A549 (cell line): ENCODE measurements at regions not wholly inside any gene's neighbourhood (a gene's known extent, or its start where the extent isn't known, plus 50 kb on each side); places are given as distances from the start of the nearest gene placed in this dataset.

Source experiments
- ATAC-seq, 2 experiments: fragments of 200-7000 bp in 1 of 2; fragments of >200 bp in 1 of 2; cut with Nextera tagmentation in 1 of 2; cut with Tn5 transposase in 1 of 2; 3 replicates each; pipeline versions ENCODE4 v1.8.0 to v1.9.1; 2018 to 2020; ENCODE audit warnings: mild to moderate bottlenecking in 1 of 2, moderate library complexity in 1 of 2
- CTCF ChIA-PET: fragments of 300-600 bp; sonication (Branson Sonifier 250); formaldehyde crosslinking; extraction: SDS; loops from one replicate; lab custom pipeline; 2021; ENCODE audit warnings: antibody characterized with exemption, inconsistent platforms; lab: Yijun Ruan, JAX
- POLR2A ChIA-PET: fragments of 350-600 bp; formaldehyde crosslinking; extraction: SDS; loops from one replicate; lab custom pipeline; 2021; ENCODE audit warnings: antibody characterized with exemption, inconsistent platforms; lab: Yijun Ruan, JAX
- DNase-seq, 2 experiments: peaks; one replicate each; pipeline versions ENCODE4 v3.0.0 to v3.0.0-alpha.2; 2011 to 2016; ENCODE audit warnings: low read depth in 1 of 2, low spot score in 1 of 2
- FAIRE-seq: peaks from 2 replicates; lab custom pipeline; 2011; peaks lifted over from hg19 to GRCh38; lab: Jason Lieb, UNC
- H3K27ac ChIP-seq, 2 experiments: fragments of >200 bp; sonication (Bioruptor Twin); formaldehyde crosslinking; 3 replicates each; pipeline ENCODE4 v1.5.1; 2016 to 2017
- H3K4me1 ChIP-seq: fragments of >200 bp; sonication (Bioruptor Twin); formaldehyde crosslinking; 3 replicates; pipeline ENCODE4 v1.6.1; 2016
- H3K4me2 ChIP-seq: fragments of >200 bp; sonication (Bioruptor Twin); formaldehyde crosslinking; 3 replicates; pipeline ENCODE4 v1.6.1; 2016
- H3K4me3 ChIP-seq: fragments of >200 bp; sonication (Bioruptor Twin); formaldehyde crosslinking; 3 replicates; pipeline ENCODE4 v1.5.1; 2016
- H3K9me3 ChIP-seq: fragments of >200 bp; sonication (Bioruptor Twin); formaldehyde crosslinking; 3 replicates; pipeline ENCODE4 v1.6.1; 2016
- CHD4 ChIP-seq: fragments of 200-600 bp; sonication (generic); IDR thresholded peaks from 2 replicates; pipeline ENCODE4 v1.6.1; 2016; ENCODE audit warnings: antibody characterized with exemption, mild to moderate bottlenecking, borderline replicate concordance
- EHMT2 ChIP-seq: fragments of 200-600 bp; sonication (generic); IDR thresholded peaks from 2 replicates; pipeline ENCODE4 v1.6.1; 2016; ENCODE audit warnings: antibody characterized with exemption, low read depth, mild to moderate bottlenecking, moderate library complexity
- ESRRA ChIP-seq: fragments of 150-350 bp; IDR thresholded peaks from 2 replicates; pipeline ENCODE4 v1.6.1; 2014; ENCODE audit warnings: mild to moderate bottlenecking, low read length, borderline replicate concordance
- FOSB ChIP-seq: fragments of 250-450 bp; sonication (Bioruptor Pico); IDR thresholded peaks from 2 replicates; pipeline ENCODE4 v1.5.0; 2020; ENCODE audit warnings: mild to moderate bottlenecking, moderate library complexity
- FOXS1 ChIP-seq: fragments of 250-450 bp; sonication (Bioruptor Pico); IDR thresholded peaks from 2 replicates; pipeline ENCODE4 v1.5.0; 2020; ENCODE audit warnings: mild to moderate bottlenecking, moderate library complexity
- GATA3 ChIP-seq: IDR thresholded peaks from 2 replicates; pipeline ENCODE4 v1.6.1; 2012; ENCODE audit warnings: borderline replicate concordance
- HMGXB4 ChIP-seq: fragments of 250-450 bp; sonication (Bioruptor Pico); IDR thresholded peaks from 2 replicates; pipeline ENCODE4 v1.5.0; 2021; ENCODE audit warnings: mild to moderate bottlenecking, moderate library complexity, borderline replicate concordance
- HOXA7 ChIP-seq: fragments of 250-450 bp; sonication (Bioruptor Pico); IDR thresholded peaks from 2 replicates; pipeline ENCODE4 v1.5.0; 2020; ENCODE audit warnings: mild to moderate bottlenecking, moderate library complexity
- JUNB ChIP-seq: fragments of >200 bp; sonication (Bioruptor Twin); formaldehyde crosslinking; IDR thresholded peaks from 2 replicates; pipeline ENCODE4 v1.6.1; 2016
- MAX ChIP-seq: IDR thresholded peaks from 2 replicates; pipeline ENCODE4 v1.6.1; 2012
- MAZ ChIP-seq: fragments of 150-350 bp; IDR thresholded peaks from 2 replicates; pipeline ENCODE4 v1.6.1; 2014; ENCODE audit warnings: antibody characterized with exemption, low read depth, low read length, borderline replicate concordance
- NFE2L2 ChIP-seq: fragments of 150-350 bp; conservative IDR thresholded peaks from 2 replicates; pipeline ENCODE4 v1.6.1; 2014; ENCODE audit warnings: low read length
- NPAS2 ChIP-seq: fragments of 250-450 bp; sonication (Bioruptor Pico); IDR thresholded peaks from 2 replicates; pipeline ENCODE4 v1.8.0; 2022; ENCODE audit warnings: mild to moderate bottlenecking, moderate library complexity, borderline replicate concordance
- RAD21 ChIP-seq, 2 experiments: fragments of >200 bp in 1 of 2; sonication (Bioruptor Twin) in 1 of 2; formaldehyde crosslinking in 1 of 2; IDR thresholded peaks in 1 of 2; conservative IDR thresholded peaks in 1 of 2; 2 replicates in 1 of 2; 3 replicates in 1 of 2; pipeline ENCODE4 v1.6.1; 2012 to 2018; ENCODE audit warnings: inconsistent platforms in 1 of 2
- RARB ChIP-seq: fragments of 250-450 bp; sonication (Bioruptor Pico); IDR thresholded peaks from 2 replicates; pipeline ENCODE4 v1.8.0; 2021; ENCODE audit warnings: mild to moderate bottlenecking, moderate library complexity
- RFX5 ChIP-seq: fragments of 450-650 bp; IDR thresholded peaks from 2 replicates; pipeline ENCODE4 v1.7.1; 2014; ENCODE audit warnings: antibody characterized with exemption, mild to moderate bottlenecking, moderate library complexity
- SREBF2 ChIP-seq: fragments of 450-650 bp; IDR thresholded peaks from 2 replicates; pipeline ENCODE4 v1.6.1; 2014; ENCODE audit warnings: mild to moderate bottlenecking, moderate library complexity
- TFCP2L1 ChIP-seq: fragments of 250-450 bp; sonication (Bioruptor Pico); IDR thresholded peaks from 2 replicates; pipeline ENCODE4 v1.5.0; 2021; ENCODE audit warnings: mild to moderate bottlenecking
- TP53 ChIP-seq: fragments of 250-450 bp; sonication (Bioruptor Pico); IDR thresholded peaks from 2 replicates; pipeline ENCODE4 v1.5.0; 2021; ENCODE audit warnings: mild to moderate bottlenecking, moderate library complexity
- USF2 ChIP-seq: fragments of 450-650 bp; IDR thresholded peaks from 2 replicates; pipeline ENCODE4 v1.6.1; 2014; ENCODE audit warnings: antibody characterized with exemption
- ZC3H11A ChIP-seq: fragments of 450-650 bp; IDR thresholded peaks from 2 replicates; pipeline ENCODE4 v1.6.1; 2014; ENCODE audit warnings: antibody characterized with exemption, mild to moderate bottlenecking
- WGBS: methylation state at CpG from one replicate; pipeline ENCODE4 v1.1.6; 2017; ENCODE audit errors: missing lambda C conversion rate; 5-methylcytosine and 5-hydroxymethylcytosine counted together

- H3K9me3 ChIP-seq: no peaks in the 10 kb centered on the region
- ChIA-PET CTCF (interaction anchor here (1.4 kb wide), 1 partner anchor 9 kb away, joined by 3 read pairs; no protein-coding TSS in a partner anchor), POLR2A (no interaction called here)
- DNase-seq (no peak), FAIRE-seq (no peak), ATAC-seq (no peak)
- no peak for TF ChIP-seq TP53 (CRISPR knock-in tag)
- no peak for TF ChIP-seq GATA3
- no peak for TF ChIP-seq JUNB
- TF ChIP-seq MAX: no peak
- no peak for TF ChIP-seq ZC3H11A
- H3K4me2 ChIP-seq: no peak overlapping the region
- no peaks in the 10 kb centered on the region for H3K4me1 ChIP-seq
- no peak overlapping the region for H3K27ac ChIP-seq
- H3K4me3 ChIP-seq: no peak overlapping the region
- WGBS: 30% methylated on average over 5 of the region's 5 CpGs
Measured at GRCh38 chr10:44715136-44715535, 196.0 kb upstream of the TMEM72 start.

- ChIA-PET POLR2A (no interaction called here), CTCF (no interaction called here)
- Histone ChIP-seq H3K4me2 (no peak overlapping the region), H3K9me3 (no peaks in the 10 kb centered on the region), H3K27ac (no peak overlapping the region), H3K4me3 (no peak overlapping the region), H3K4me1 (no peaks in the 10 kb centered on the region)
- DNase-seq: no peak
- no peak for FAIRE-seq
- no peak for TF ChIP-seq CHD4
- no peak for TF ChIP-seq RFX5
- no peak for TF ChIP-seq TFCP2L1
- TF ChIP-seq SREBF2: no peak
- no peak for TF ChIP-seq RAD21 (conservative IDR thresholded peaks at IDR 0.05 in 1 of 2, IDR thresholded peaks at IDR 0.05 in 1 of 2)
- no peak for TF ChIP-seq FOSB (CRISPR knock-in tag)
- TF ChIP-seq HMGXB4: no peak
- no peak for TF ChIP-seq USF2
- TF ChIP-seq JUNB: no peak
- no peak for TF ChIP-seq NFE2L2
- TF ChIP-seq MAZ: no peak
- TF ChIP-seq NPAS2: no peak
- TF ChIP-seq ESRRA: no peak
- no peak for ATAC-seq
- WGBS: 12% methylated on average over 4 of the region's 4 CpGs
Measured at GRCh38 chr10:44716470-44717015, 194.6 kb upstream of the TMEM72 start.

GRCh38 chr10:44723082-44723481 is 188.1 kb upstream of the TMEM72 start:
- ChIA-PET CTCF (interaction anchor here (0.6 kb wide), 1 partner anchor 26 kb away, joined by 4 read pairs; no protein-coding TSS in a partner anchor), POLR2A (no interaction called here)
- TF ChIP-seq EHMT2: no peak
- ATAC-seq (no peak), FAIRE-seq (no peak), DNase-seq (no peak)
- Histone ChIP-seq H3K27ac (no peak overlapping the region), H3K9me3 (no peaks in the 10 kb centered on the region), H3K4me3 (no peak overlapping the region), H3K4me1 (no peaks in the 10 kb centered on the region), H3K4me2 (no peak overlapping the region)
- WGBS: 2% methylated on average over 3 of the region's 3 CpGs

GRCh38 chr10:44723619-44724325 is 187.4 kb upstream of the TMEM72 start:
- POLR2A ChIA-PET: no interaction called here
- WGBS: 9% methylated on average over 7 of the region's 7 CpGs
- CTCF ChIA-PET: no interaction called here
- Histone ChIP-seq H3K4me2 (no peak overlapping the region), H3K9me3 (no peaks in the 10 kb centered on the region), H3K4me1 (no peaks in the 10 kb centered on the region), H3K4me3 (no peak overlapping the region), H3K27ac (no peak overlapping the region)
- FAIRE-seq (no peak), DNase-seq (no peak), ATAC-seq (no peak)
- TF ChIP-seq ESRRA (no peak), RARB (CRISPR knock-in tag) (no peak), HOXA7 (CRISPR knock-in tag) (no peak), FOXS1 (CRISPR knock-in tag) (no peak)
